ENCODE measurements at regions not wholly inside any gene's neighbourhood (a gene's known extent, or its start where the extent isn't known, plus 50 kb on each side); places are given as distances from the start of the nearest gene placed in this dataset.

DNA sequence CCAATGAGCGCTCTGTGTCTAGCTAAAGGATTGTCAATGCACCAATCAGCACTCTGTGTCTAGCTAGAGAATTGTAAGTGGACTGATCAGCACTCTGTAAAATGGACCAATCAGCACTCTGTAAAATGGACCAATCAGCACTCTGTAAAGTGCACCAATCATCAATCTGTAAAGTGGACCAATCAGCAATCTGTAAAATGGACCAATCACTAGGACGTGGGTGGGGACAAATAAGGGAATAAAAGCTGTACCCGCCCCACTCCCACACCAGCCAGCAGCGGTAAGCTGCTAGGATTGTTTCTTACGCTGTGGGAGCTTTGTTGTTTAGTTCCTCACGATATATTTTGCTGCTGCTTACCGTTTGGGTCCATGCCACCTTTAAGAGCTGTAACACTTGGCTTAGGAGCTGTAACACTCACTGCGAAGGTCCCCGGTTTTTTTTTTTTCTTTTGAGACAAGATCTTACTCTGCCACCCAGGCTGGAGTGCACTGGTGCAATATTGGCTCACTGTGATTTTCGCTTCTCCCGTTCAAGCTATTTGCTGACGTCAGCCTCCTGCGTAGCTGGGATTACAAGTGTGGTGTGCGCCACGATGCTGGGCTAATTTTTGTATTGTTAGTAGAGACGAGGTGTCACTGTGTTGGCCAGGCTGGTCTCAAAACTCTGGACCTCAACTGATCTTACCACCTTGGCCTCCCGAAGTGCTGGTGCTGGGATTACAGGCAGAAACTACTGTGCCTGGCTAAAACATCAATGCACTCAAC is 184.8 kb downstream of the PTPN20 start:
- TF ChIP-seq, protein P1, sequence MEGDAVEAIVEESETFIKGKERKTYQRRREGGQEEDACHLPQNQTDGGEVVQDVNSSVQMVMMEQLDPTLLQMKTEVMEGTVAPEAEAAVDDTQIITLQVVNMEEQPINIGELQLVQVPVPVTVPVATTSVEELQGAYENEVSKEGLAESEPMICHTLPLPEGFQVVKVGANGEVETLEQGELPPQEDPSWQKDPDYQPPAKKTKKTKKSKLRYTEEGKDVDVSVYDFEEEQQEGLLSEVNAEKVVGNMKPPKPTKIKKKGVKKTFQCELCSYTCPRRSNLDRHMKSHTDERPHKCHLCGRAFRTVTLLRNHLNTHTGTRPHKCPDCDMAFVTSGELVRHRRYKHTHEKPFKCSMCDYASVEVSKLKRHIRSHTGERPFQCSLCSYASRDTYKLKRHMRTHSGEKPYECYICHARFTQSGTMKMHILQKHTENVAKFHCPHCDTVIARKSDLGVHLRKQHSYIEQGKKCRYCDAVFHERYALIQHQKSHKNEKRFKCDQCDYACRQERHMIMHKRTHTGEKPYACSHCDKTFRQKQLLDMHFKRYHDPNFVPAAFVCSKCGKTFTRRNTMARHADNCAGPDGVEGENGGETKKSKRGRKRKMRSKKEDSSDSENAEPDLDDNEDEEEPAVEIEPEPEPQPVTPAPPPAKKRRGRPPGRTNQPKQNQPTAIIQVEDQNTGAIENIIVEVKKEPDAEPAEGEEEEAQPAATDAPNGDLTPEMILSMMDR (IDR thresholded peaks at IDR 0.05; ENCODE audit: poor library complexity) = no peak
- no peak for TF ChIP-seq EZH2phosphoT487 (IDR thresholded peaks at IDR 0.05; ENCODE audit: low read depth, severe bottlenecking, unreplicated experiment)
- no peak for TF ChIP-seq EZH2 (IDR thresholded peaks at IDR 0.05; ENCODE audit: borderline replicate concordance)

All from hepatocyte (in vitro differentiated cells).